A549 (cell line): ENCODE measurements at regions not wholly inside any gene's neighbourhood (a gene's known extent, or its start where the extent isn't known, plus 50 kb on each side); places are given as distances from the start of the nearest gene placed in this dataset.

ENCODE experiments used
- ATAC-seq, 2 experiments: fragments of 200-7000 bp in 1 of 2; fragments of >200 bp in 1 of 2; cut with Nextera tagmentation in 1 of 2; cut with Tn5 transposase in 1 of 2; 3 replicates each; pipeline versions ENCODE4 v1.8.0 to v1.9.1; 2018 to 2020; ENCODE audit warnings: mild to moderate bottlenecking in 1 of 2, moderate library complexity in 1 of 2
- CTCF ChIA-PET: fragments of 300-600 bp; sonication (Branson Sonifier 250); formaldehyde crosslinking; extraction: SDS; loops from one replicate; lab custom pipeline; 2021; ENCODE audit warnings: antibody characterized with exemption, inconsistent platforms; lab: Yijun Ruan, JAX
- POLR2A ChIA-PET: fragments of 350-600 bp; formaldehyde crosslinking; extraction: SDS; loops from one replicate; lab custom pipeline; 2021; ENCODE audit warnings: antibody characterized with exemption, inconsistent platforms; lab: Yijun Ruan, JAX
- DNase-seq, 2 experiments: peaks; one replicate each; pipeline versions ENCODE4 v3.0.0 to v3.0.0-alpha.2; 2011 to 2016; ENCODE audit warnings: low read depth in 1 of 2, low spot score in 1 of 2
- FAIRE-seq: peaks from 2 replicates; lab custom pipeline; 2011; peaks lifted over from hg19 to GRCh38; lab: Jason Lieb, UNC
- H3K27ac ChIP-seq, 2 experiments: fragments of >200 bp; sonication (Bioruptor Twin); formaldehyde crosslinking; 3 replicates each; pipeline ENCODE4 v1.5.1; 2016 to 2017
- H3K4me1 ChIP-seq: fragments of >200 bp; sonication (Bioruptor Twin); formaldehyde crosslinking; 3 replicates; pipeline ENCODE4 v1.6.1; 2016
- H3K4me2 ChIP-seq: fragments of >200 bp; sonication (Bioruptor Twin); formaldehyde crosslinking; 3 replicates; pipeline ENCODE4 v1.6.1; 2016
- H3K4me3 ChIP-seq: fragments of >200 bp; sonication (Bioruptor Twin); formaldehyde crosslinking; 3 replicates; pipeline ENCODE4 v1.5.1; 2016
- H3K9me3 ChIP-seq: fragments of >200 bp; sonication (Bioruptor Twin); formaldehyde crosslinking; 3 replicates; pipeline ENCODE4 v1.6.1; 2016
- BHLHE40 ChIP-seq: IDR thresholded peaks from 2 replicates; pipeline ENCODE4 v1.6.1; 2012; ENCODE audit warnings: low read depth, low read length, inconsistent platforms
- CBX2 ChIP-seq: fragments of 200-600 bp; sonication (generic); IDR thresholded peaks from 2 replicates; pipeline ENCODE4 v1.6.1; 2016; ENCODE audit warnings: low read depth, mild to moderate bottlenecking, borderline replicate concordance
- CHD2 ChIP-seq: fragments of 150-350 bp; IDR thresholded peaks from 2 replicates; pipeline ENCODE4 v1.6.1; 2014; ENCODE audit warnings: low read length; ENCODE audit not compliant: partially characterized antibody
- CHD4 ChIP-seq: fragments of 200-600 bp; sonication (generic); IDR thresholded peaks from 2 replicates; pipeline ENCODE4 v1.6.1; 2016; ENCODE audit warnings: antibody characterized with exemption, mild to moderate bottlenecking, borderline replicate concordance
- EHF ChIP-seq: fragments of 250-450 bp; sonication (Bioruptor Pico); IDR thresholded peaks from 2 replicates; pipeline ENCODE4 v1.5.0; 2020; ENCODE audit warnings: mild to moderate bottlenecking
- EHMT2 ChIP-seq: fragments of 200-600 bp; sonication (generic); IDR thresholded peaks from 2 replicates; pipeline ENCODE4 v1.6.1; 2016; ENCODE audit warnings: antibody characterized with exemption, low read depth, mild to moderate bottlenecking, moderate library complexity
- ESRRA ChIP-seq: fragments of 150-350 bp; IDR thresholded peaks from 2 replicates; pipeline ENCODE4 v1.6.1; 2014; ENCODE audit warnings: mild to moderate bottlenecking, low read length, borderline replicate concordance
- MAFK ChIP-seq: fragments of 450-650 bp; IDR thresholded peaks from 2 replicates; pipeline ENCODE4 v1.6.1; 2014; ENCODE audit not compliant: partially characterized antibody
- PHF8 ChIP-seq: fragments of 200-600 bp; sonication (generic); IDR thresholded peaks from 2 replicates; pipeline ENCODE4 v1.6.1; 2016; ENCODE audit warnings: low read depth, mild to moderate bottlenecking, antibody characterized with exemption, moderate library complexity, borderline replicate concordance
- RNF2 ChIP-seq: fragments of 200-600 bp; sonication (generic); IDR thresholded peaks from 2 replicates; pipeline ENCODE4 v1.6.1; 2016; ENCODE audit warnings: low read depth, mild to moderate bottlenecking, antibody characterized with exemption, moderate library complexity, borderline replicate concordance
- ZC3H11A ChIP-seq: fragments of 450-650 bp; IDR thresholded peaks from 2 replicates; pipeline ENCODE4 v1.6.1; 2014; ENCODE audit warnings: antibody characterized with exemption, mild to moderate bottlenecking
- ZFP36 ChIP-seq: fragments of 450-650 bp; IDR thresholded peaks from 2 replicates; pipeline ENCODE4 v1.6.1; 2014; ENCODE audit warnings: borderline replicate concordance; ENCODE audit not compliant: partially characterized antibody
- WGBS: methylation state at CpG from one replicate; pipeline ENCODE4 v1.1.6; 2017; ENCODE audit errors: missing lambda C conversion rate; 5-methylcytosine and 5-hydroxymethylcytosine counted together
- TF ChIP-seq, protein P1 (sequence below): fragments of 200-600 bp; sonication (generic); IDR thresholded peaks from 2 replicates; pipeline ENCODE4 v1.6.1; 2016; ENCODE audit warnings: antibody characterized with exemption, mild to moderate bottlenecking, moderate library complexity
- TF ChIP-seq, protein P2 (sequence below): IDR thresholded peaks from 2 replicates; pipeline ENCODE4 v1.6.1; 2012
- TF ChIP-seq, protein P3 (sequence below): fragments of 450-650 bp; IDR thresholded peaks from 2 replicates; pipeline ENCODE4 v1.6.1; 2014; ENCODE audit warnings: antibody characterized with exemption

DNA sequence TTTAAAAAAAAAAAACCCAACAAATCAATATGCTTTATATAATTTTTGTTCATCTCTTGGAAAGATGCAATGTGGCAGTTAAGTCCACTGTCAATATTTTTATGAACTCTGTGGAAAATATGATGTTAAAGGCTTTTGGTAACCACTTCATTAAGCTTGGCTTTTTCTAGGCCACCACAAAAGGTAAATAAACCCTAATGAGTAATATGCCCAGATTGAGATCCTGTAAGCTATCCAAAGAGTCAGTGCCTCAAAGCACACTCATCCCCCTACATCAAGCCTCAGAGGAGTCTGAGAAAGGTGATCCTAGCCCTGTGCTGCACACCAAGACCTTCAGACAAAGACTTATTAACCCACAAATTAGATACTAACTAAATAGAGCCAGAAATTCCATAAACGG is 121.1 kb downstream of the CDC5L start:
- Histone ChIP-seq H3K27ac (no peak overlapping the region), H3K4me3 (no peak overlapping the region), H3K9me3 (no peaks in the 10 kb centered on the region), H3K4me1 (no peaks in the 10 kb centered on the region), H3K4me2 (no peak overlapping the region)
- TF ChIP-seq ZC3H11A (no peak), MAFK (no peak), RNF2 (no peak), ESRRA (no peak), PHF8 (no peak)
- TF ChIP-seq, protein P1, sequence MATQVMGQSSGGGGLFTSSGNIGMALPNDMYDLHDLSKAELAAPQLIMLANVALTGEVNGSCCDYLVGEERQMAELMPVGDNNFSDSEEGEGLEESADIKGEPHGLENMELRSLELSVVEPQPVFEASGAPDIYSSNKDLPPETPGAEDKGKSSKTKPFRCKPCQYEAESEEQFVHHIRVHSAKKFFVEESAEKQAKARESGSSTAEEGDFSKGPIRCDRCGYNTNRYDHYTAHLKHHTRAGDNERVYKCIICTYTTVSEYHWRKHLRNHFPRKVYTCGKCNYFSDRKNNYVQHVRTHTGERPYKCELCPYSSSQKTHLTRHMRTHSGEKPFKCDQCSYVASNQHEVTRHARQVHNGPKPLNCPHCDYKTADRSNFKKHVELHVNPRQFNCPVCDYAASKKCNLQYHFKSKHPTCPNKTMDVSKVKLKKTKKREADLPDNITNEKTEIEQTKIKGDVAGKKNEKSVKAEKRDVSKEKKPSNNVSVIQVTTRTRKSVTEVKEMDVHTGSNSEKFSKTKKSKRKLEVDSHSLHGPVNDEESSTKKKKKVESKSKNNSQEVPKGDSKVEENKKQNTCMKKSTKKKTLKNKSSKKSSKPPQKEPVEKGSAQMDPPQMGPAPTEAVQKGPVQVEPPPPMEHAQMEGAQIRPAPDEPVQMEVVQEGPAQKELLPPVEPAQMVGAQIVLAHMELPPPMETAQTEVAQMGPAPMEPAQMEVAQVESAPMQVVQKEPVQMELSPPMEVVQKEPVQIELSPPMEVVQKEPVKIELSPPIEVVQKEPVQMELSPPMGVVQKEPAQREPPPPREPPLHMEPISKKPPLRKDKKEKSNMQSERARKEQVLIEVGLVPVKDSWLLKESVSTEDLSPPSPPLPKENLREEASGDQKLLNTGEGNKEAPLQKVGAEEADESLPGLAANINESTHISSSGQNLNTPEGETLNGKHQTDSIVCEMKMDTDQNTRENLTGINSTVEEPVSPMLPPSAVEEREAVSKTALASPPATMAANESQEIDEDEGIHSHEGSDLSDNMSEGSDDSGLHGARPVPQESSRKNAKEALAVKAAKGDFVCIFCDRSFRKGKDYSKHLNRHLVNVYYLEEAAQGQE = no peak
- DNase-seq (no peak), FAIRE-seq (no peak), ATAC-seq (no peak)
- POLR2A ChIA-PET = no interaction called here
- CTCF ChIA-PET = interaction anchor here (0.7 to 0.9 kb wide), 3 partner anchors 40 to 412 kb away, joined by 3 to 4 read pairs (median 3); no protein-coding TSS in a partner anchor
- WGBS = 64% methylated on average over 1 of the region's 1 CpG

DNA sequence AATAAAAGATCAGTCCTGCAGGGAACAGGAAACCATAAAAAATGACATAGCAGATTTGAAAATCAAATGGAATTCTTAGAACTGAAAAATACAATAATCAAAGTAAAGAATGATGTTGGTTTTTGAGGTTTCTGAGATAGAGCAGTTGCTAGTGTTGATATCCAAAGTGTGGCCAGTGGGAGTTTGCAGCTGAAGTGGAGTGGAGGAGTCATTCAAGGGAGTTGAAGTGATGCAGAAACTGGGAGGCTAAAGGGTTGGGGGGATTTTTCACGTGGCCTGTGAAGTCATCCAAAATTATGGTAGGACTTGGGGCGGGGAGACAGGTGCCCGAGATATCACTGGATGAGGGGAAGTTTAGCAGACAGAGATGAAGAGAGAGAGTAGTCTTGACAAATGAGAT is 123.6 kb downstream of the CDC5L start:
- no peak for ATAC-seq

DNA sequence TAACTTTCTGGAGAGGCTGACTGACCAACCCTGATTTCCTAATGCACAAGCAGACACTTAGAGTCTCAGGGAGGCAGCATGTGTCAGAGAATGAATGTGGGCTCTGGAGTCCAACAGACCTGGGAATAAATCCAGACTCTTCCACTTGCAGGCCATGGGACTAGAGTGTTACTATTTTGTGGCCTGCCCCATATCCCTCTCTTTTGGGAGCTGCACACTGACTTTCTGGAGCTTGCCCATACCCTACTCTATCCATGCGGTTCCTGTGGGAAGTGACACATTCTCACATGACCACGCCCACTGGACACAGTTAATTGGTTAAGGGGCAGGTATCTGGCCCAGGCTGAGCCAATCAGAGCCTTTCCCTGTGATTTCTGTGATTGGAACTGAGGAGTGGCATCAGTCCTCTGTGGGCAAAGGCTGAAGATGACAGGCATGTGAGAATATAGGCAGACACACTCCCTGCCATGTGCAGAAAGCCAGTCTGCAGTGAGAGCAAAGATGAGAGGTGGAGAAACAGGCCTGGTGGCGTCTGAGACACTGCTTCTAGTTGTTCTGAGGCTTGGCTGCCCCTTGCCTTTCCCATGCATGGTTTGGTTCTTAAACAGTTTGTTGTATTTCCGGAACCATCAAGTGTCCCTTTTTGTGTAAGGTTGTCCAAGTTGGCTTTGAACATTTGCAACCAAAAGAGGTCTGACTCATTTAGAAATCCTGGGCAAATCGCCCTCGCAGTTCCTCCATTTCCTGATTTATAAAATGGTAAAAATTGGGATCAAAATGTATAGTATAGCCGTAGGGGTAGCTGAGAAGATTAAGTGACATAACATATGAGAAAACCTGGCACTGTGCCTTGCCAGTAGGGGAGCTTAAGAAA is 125.6 kb downstream of the CDC5L start:
- H3K4me2 ChIP-seq = no peak overlapping the region
- H3K4me1 ChIP-seq = no peaks in the 10 kb centered on the region
- CTCF ChIA-PET = interaction anchor here (1.6 to 2.5 kb wide), 2 partner anchors 10 to 37 kb away, joined by 4 to 8 read pairs; no protein-coding TSS in a partner anchor
- no peak overlapping the region for H3K4me3 ChIP-seq
- POLR2A ChIA-PET = no interaction called here
- 69% methylated on average over 7 of the region's 7 CpGs for WGBS
- no peak overlapping the region for H3K27ac ChIP-seq
- ATAC-seq (no peak), FAIRE-seq (no peak), DNase-seq (no peak)
- H3K9me3 ChIP-seq = no peaks in the 10 kb centered on the region
- TF ChIP-seq BHLHE40 = no peak
- no peak for TF ChIP-seq CBX2
- TF ChIP-seq ZFP36 = no peak
- TF ChIP-seq CHD4 = no peak
- TF ChIP-seq EHF = no peak
- TF ChIP-seq, protein P2, sequence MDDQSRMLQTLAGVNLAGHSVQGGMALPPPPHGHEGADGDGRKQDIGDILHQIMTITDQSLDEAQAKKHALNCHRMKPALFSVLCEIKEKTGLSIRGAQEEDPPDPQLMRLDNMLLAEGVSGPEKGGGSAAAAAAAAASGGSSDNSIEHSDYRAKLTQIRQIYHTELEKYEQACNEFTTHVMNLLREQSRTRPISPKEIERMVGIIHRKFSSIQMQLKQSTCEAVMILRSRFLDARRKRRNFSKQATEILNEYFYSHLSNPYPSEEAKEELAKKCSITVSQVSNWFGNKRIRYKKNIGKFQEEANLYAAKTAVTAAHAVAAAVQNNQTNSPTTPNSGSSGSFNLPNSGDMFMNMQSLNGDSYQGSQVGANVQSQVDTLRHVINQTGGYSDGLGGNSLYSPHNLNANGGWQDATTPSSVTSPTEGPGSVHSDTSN = no peak
- TF ChIP-seq EHMT2 = no peak
- no peak for TF ChIP-seq CHD2

More for the DNA sequence above, 123.6 kb downstream of the CDC5L start:
- POLR2A ChIA-PET = no interaction called here
- DNase-seq = no peak
- FAIRE-seq = no peak
- H3K4me3 ChIP-seq = no peak overlapping the region
- CTCF ChIA-PET = interaction anchor here (1.4 kb wide), 1 partner anchor 36 kb away, joined by 3 read pairs; no protein-coding TSS in a partner anchor
- TF ChIP-seq, protein P3, sequence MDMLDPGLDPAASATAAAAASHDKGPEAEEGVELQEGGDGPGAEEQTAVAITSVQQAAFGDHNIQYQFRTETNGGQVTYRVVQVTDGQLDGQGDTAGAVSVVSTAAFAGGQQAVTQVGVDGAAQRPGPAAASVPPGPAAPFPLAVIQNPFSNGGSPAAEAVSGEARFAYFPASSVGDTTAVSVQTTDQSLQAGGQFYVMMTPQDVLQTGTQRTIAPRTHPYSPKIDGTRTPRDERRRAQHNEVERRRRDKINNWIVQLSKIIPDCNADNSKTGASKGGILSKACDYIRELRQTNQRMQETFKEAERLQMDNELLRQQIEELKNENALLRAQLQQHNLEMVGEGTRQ = no peak
- no peaks in the 10 kb centered on the region for H3K9me3 ChIP-seq
- WGBS = 17% methylated on average over 3 of the region's 3 CpGs
- no peaks in the 10 kb centered on the region for H3K4me1 ChIP-seq
- no peak overlapping the region for H3K27ac ChIP-seq
- no peak overlapping the region for H3K4me2 ChIP-seq
